DND-41 (cell line): ENCODE measurements at regions not wholly inside any gene's neighbourhood (a gene's known extent, or its start where the extent isn't known, plus 50 kb on each side); places are given as distances from the start of the nearest gene placed in this dataset.

Source experiments
- ATAC-seq: fragments of 200-7000 bp; cut with Tn5 transposase; 3 replicates; pipeline ENCODE4 v1.9.1; 2021; ENCODE audit warnings: low read depth; ENCODE audit not compliant: insufficient read depth
- DNase-seq: peaks from one replicate; pipeline ENCODE4 v3.0.0-alpha.2; 2020
- H2AFZ ChIP-seq: 2 replicates; pipeline ENCODE4 v1.6.0; 2012; ENCODE audit warnings: low read depth, low read length
- H3K27ac ChIP-seq: 2 replicates; pipeline ENCODE4 v1.5.1; 2012; ENCODE audit warnings: low read length, inconsistent platforms
- H3K27me3 ChIP-seq: fragments of 200-600 bp; sonication (generic); 2 replicates; pipeline ENCODE4 v1.6.0; 2012; ENCODE audit warnings: low read length, mild to moderate bottlenecking, inconsistent platforms; ENCODE audit not compliant: insufficient read depth, poor library complexity
- H3K36me3 ChIP-seq: 2 replicates; pipeline ENCODE4 v1.5.1; 2012; ENCODE audit warnings: low read length, inconsistent platforms; ENCODE audit not compliant: insufficient read depth
- H3K4me1 ChIP-seq: 2 replicates; pipeline ENCODE4 v1.5.1; 2012; ENCODE audit warnings: mild to moderate bottlenecking, low read length; ENCODE audit not compliant: insufficient read depth
- H3K4me2 ChIP-seq: 2 replicates; pipeline ENCODE4 v1.6.0; 2012; ENCODE audit warnings: mild to moderate bottlenecking, moderate library complexity, low read length, inconsistent platforms; ENCODE audit not compliant: insufficient read depth
- H3K4me3 ChIP-seq, 2 experiments: fragments of 200-600 bp in 1 of 2; shearing (Covaris generic) in 1 of 2; 2 replicates each; pipeline ENCODE4 v1.5.1; 2012 to 2016; ENCODE audit warnings: inconsistent platforms in 2 of 2, low read length in 2 of 2, mild to moderate bottlenecking in 2 of 2, low read depth in 1 of 2, moderate library complexity in 1 of 2
- H3K79me2 ChIP-seq: 2 replicates; pipeline ENCODE4 v1.6.0; 2012; ENCODE audit warnings: low read length, inconsistent platforms; ENCODE audit not compliant: insufficient read depth
- H3K9ac ChIP-seq: 2 replicates; pipeline ENCODE4 v1.6.0; 2012; ENCODE audit warnings: low read depth, mild to moderate bottlenecking, inconsistent platforms, low read length, moderate library complexity
- H3K9me3 ChIP-seq: 2 replicates; pipeline ENCODE4 v1.5.1; 2012; ENCODE audit warnings: low read length, moderate library complexity, mild to moderate bottlenecking, inconsistent platforms; ENCODE audit not compliant: insufficient read depth, severe bottlenecking
- H4K20me1 ChIP-seq: 2 replicates; pipeline ENCODE4 v1.6.0; 2012; ENCODE audit warnings: low read length; ENCODE audit not compliant: insufficient read depth
- EZH2 ChIP-seq: IDR thresholded peaks from 3 replicates; pipeline ENCODE4 v1.6.1; 2012; ENCODE audit warnings: borderline replicate concordance, low read depth, mild to moderate bottlenecking, moderate library complexity, low read length, inconsistent platforms; ENCODE audit not compliant: severe bottlenecking
- TF ChIP-seq, protein P1 (sequence below): IDR thresholded peaks from 2 replicates; pipeline ENCODE4 v1.5.1; 2012; ENCODE audit warnings: borderline replicate concordance, low read length, moderate library complexity, mild to moderate bottlenecking; ENCODE audit not compliant: poor library complexity, severe bottlenecking; ENCODE audit errors: extremely low read depth

- DNase-seq (no peak), ATAC-seq (no peak)
- Histone ChIP-seq H3K27me3 (no peaks in the 10 kb centered on the region), H4K20me1 (no peaks in the 10 kb centered on the region), H3K4me3 (no peak overlapping the region), H3K4me1 (no peaks in the 10 kb centered on the region), H3K9ac (no peak overlapping the region), H3K27ac (no peak overlapping the region), H3K4me2 (no peak overlapping the region), H3K36me3 (no peaks in the 10 kb centered on the region), H2AFZ (no peak overlapping the region), H3K9me3 (no peaks in the 10 kb centered on the region), H3K79me2 (no peaks in the 10 kb centered on the region)
- no peak for TF ChIP-seq EZH2
- TF ChIP-seq, protein P1, sequence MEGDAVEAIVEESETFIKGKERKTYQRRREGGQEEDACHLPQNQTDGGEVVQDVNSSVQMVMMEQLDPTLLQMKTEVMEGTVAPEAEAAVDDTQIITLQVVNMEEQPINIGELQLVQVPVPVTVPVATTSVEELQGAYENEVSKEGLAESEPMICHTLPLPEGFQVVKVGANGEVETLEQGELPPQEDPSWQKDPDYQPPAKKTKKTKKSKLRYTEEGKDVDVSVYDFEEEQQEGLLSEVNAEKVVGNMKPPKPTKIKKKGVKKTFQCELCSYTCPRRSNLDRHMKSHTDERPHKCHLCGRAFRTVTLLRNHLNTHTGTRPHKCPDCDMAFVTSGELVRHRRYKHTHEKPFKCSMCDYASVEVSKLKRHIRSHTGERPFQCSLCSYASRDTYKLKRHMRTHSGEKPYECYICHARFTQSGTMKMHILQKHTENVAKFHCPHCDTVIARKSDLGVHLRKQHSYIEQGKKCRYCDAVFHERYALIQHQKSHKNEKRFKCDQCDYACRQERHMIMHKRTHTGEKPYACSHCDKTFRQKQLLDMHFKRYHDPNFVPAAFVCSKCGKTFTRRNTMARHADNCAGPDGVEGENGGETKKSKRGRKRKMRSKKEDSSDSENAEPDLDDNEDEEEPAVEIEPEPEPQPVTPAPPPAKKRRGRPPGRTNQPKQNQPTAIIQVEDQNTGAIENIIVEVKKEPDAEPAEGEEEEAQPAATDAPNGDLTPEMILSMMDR = no peak
Observed at GRCh38 chr10:109474812-109475211, 448.5 kb downstream of the XPNPEP1 start.

DNA sequence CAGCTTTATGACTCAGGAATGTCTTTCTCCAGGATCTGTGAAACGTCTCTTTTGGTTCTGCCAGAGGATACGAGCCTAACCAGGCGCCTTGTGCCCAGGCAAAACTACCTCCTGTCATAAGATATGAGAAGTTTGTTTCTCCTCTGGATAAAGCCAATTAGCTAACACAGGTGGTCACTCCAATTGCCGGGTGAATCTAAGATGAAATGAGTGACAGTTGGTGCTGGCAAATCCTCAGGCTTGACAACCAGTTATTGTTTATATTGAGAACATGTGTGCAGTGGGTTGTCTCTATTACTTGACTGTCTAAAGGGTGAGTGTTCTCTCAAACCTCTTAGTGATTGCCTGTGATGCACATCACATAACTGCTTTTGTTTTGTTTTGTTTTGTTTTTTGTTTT lies 449.1 kb downstream of the XPNPEP1 start:
- H3K27ac ChIP-seq = no peak overlapping the region
- no peak overlapping the region for H3K4me2 ChIP-seq
- ATAC-seq (no peak), DNase-seq (no peak)
- H3K9me3 ChIP-seq = no peaks in the 10 kb centered on the region
- H4K20me1 ChIP-seq = no peaks in the 10 kb centered on the region
- H3K4me3 ChIP-seq = no peak overlapping the region
- H3K36me3 ChIP-seq = no peaks in the 10 kb centered on the region
- TF ChIP-seq, protein P1 = no peak
- TF ChIP-seq EZH2 = no peak
- H3K27me3 ChIP-seq = no peaks in the 10 kb centered on the region
- H3K4me1 ChIP-seq = no peaks in the 10 kb centered on the region
- H3K79me2 ChIP-seq = no peaks in the 10 kb centered on the region
- no peak overlapping the region for H3K9ac ChIP-seq
- H2AFZ ChIP-seq = no peak overlapping the region

- no peak for ATAC-seq
- Histone ChIP-seq H2AFZ (no peak overlapping the region), H3K79me2 (no peaks in the 10 kb centered on the region), H3K4me3 (no peak overlapping the region), H3K4me1 (no peaks in the 10 kb centered on the region), H3K9me3 (no peaks in the 10 kb centered on the region), H3K36me3 (no peaks in the 10 kb centered on the region), H4K20me1 (no peaks in the 10 kb centered on the region), H3K27me3 (no peaks in the 10 kb centered on the region), H3K27ac (no peak overlapping the region), H3K9ac (no peak overlapping the region), H3K4me2 (no peak overlapping the region)
- no peak for DNase-seq
- TF ChIP-seq EZH2 = no peak
- TF ChIP-seq, protein P1 = no peak
Observed at GRCh38 chr10:109467551-109467950, 455.8 kb downstream of the XPNPEP1 start.

GRCh38 chr10:109464949-109465348 lies 458.4 kb downstream of the XPNPEP1 start:
- DNase-seq (no peak), ATAC-seq (no peak)
- Histone ChIP-seq H3K4me3 (no peak overlapping the region), H3K9me3 (no peaks in the 10 kb centered on the region), H3K27me3 (no peaks in the 10 kb centered on the region), H2AFZ (no peak overlapping the region), H3K36me3 (no peaks in the 10 kb centered on the region), H3K27ac (no peak overlapping the region), H3K79me2 (no peaks in the 10 kb centered on the region), H3K9ac (no peak overlapping the region), H4K20me1 (no peaks in the 10 kb centered on the region), H3K4me2 (no peak overlapping the region), H3K4me1 (no peaks in the 10 kb centered on the region)
- no peak for TF ChIP-seq EZH2
- TF ChIP-seq, protein P1 = no peak
